SIG-M5 treated with dmso at 0.1 percent for 504 hours (cell line): ENCODE measurements at regions not wholly inside any gene's neighbourhood (a gene's known extent, or its start where the extent isn't known, plus 50 kb on each side); places are given as distances from the start of the nearest gene placed in this dataset.
"Not testable (repeated sequence)": the region's sequence is repeated elsewhere in the genome, so short reads cannot be mapped to it uniquely, and the experiment has no call there.

Experiments
- DNase-seq: peaks from one replicate; lab custom pipeline; 2025; ENCODE audit not compliant: unreplicated experiment; lab: John Stamatoyannopoulos, UW

GRCh38 chr1:30027247-30027646 is 696.1 kb downstream of the MATN1 start:
- no peak for DNase-seq

- no peak for DNase-seq
Measured at GRCh38 chr1:30024411-30025195, 698.8 kb downstream of the MATN1 start.

- no peak for DNase-seq
Measured at GRCh38 chr1:30023339-30024022, 699.9 kb downstream of the MATN1 start.

DNA sequence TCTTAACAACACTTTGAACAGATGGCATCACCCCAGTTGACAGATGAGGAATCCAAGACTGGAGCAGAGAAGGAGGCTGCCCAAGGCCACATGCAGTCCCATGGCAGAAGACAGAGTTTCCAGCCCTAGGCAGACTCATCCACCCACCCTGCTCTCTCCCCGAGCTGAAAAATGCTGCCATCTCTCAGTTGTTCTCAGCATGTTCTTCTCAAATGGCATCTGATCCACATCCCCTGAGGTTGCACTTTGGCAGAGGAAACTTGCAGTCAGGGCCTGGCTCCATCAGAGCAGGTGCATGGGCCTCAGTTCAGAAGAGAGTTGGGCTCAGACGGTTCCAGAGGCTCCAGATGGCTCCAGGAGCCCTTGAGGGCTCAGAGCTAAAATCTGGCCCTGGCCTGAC is 709.4 kb downstream of the MATN1 start:
- no peak for DNase-seq

DNA sequence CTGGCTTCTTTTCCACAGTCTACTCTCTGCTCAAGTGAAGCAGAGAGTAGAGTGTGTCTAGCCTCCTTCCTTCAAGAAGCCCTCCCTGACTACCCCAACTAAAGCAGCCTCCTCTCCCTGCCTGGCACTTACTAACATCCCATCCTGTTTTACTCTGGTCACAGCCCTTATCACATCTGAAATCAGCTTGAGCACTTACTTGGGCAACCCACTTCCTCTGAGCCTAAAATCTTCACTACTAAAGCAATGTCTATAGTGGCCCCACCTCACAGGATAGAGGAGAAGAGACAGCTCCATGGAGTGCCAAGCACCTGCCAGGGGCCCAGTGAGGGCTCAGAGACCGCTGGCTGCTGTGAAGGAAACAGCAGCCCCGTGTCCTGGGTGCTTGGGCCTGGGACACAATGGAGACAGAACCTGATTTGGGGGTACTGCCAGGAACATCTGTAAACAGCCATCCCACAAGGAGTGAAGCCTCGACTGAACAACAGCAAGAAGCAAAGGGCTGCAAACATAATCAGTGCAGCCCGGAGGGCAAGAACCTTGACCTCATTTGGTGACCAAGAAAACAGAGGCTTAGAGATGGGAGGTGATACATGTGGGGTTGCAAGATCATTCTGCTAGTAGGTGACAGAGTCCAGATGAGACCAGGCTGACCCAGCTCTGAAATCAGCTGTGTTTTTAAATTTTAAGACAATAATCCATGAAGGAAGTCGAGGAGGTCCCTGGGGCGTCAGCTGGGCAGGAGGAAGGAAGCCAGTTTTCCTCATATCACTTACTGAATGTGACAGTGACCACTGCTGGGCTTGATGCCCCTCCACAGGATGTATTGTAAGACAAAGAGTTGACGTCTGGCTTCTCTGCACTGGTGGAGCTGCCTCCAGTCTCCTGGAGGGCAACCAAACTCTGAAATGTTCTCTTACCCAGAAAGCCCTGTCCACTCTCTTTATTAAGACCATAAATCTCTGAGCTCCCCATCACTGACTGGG is 710.6 kb downstream of the MATN1 start:
- no peak for DNase-seq

DNA sequence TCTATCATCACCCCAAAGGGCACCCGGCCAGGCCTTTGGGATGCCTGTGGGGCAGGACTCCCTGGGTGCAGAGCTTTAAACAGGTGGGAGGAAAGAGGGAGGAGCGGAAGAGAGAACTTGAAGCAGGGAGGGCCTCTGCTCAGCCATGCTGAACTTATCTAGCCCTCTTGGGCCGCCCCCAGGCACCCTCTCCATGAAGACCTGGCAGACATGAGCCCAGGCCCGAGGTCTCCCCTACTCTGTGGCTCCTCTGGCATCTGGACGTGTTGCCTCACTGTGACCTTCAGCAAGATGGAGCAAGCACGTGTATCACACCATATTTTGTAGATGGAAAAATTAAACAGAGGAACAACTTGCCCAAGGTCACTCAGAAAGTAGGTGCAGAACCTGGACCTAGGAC is 711.4 kb downstream of the MATN1 start:
- DNase-seq: no peak

GRCh38 chr1:30010506-30011106 is 712.8 kb downstream of the MATN1 start:
- DNase-seq: no peak

DNA sequence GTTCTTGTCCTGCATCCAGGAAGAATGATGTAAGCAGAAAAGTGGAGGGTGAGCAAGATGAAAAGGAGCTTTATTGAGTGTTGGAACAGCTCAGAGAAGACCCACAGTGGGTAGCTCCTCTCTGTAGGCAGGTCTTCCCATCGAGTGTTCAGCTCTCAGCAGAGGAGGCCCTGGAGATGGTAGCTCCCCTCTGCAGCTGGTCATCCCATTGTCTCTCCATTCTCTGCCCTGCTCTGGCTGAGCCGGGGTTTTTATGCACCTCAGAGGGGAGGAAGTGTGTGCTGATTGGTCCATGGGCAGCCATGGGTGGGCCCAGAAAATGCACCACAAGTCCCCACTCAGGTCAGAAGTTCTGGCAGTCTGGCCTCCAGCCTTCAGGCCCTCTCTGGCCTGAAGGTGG is 713.7 kb downstream of the MATN1 start:
- DNase-seq: no peak

GRCh38 chr1:30008998-30009657 is 714.3 kb downstream of the MATN1 start:
- no peak for DNase-seq

DNA sequence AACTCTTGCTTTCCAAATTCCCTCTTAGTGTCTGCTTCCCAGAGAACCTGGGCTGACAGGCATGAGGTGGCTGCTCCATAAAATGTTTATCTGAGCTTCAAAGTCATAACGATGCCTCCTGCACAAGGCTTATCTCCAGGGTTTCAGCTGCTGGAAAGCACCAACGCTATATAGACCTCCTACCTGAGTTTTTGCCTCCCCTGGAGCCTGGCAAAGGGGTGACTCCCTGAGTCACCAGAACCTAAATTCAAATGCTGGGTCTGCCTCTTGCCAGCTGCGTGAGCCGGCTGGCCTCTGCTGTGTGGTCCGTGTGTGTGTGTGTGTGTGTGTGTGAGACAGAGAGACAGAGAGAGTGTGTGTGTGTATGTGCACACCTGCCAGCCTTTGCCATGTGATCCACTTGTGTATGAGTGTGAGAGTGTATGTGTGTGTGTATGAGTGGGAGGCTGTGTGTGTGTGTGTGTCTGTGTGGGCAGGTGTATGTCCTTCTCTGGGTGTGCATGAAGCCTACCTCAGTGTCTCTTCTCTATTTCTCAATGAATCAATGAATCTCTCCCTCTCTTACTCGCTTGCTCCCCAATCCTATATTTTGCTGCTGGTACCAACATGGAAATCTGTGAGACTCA is 714.9 kb downstream of the MATN1 start:
- DNase-seq: no peak

DNA sequence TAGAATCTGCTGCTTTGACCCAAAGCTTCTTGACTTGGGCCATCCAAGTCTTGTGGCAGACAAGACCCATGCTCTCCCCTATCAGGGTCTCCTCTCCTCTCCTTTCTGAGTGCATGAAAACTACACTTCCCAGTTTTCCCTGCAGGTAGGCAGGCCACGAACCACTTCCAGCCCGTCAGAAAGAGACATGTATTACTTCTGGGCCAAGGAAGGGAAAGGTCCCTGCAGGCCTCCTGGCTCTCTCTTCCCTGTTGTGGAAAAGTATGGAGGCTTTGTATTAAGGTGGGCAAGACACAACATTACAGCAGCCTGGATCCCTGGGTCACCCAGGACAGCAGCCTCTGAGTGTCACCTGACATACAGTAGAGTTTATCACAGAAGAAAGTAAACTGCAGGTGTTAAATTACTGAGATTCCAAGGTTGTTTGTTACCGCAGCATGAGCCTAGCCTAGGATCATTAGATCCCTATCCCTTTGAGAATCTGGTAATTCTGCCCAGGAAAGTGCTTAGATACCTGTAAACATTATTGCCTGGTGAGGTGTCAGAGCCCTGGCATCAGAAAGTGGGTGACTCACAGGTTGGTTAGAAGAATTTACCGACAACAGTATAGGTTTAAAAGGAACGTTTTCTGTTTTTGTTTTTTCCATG is 717.3 kb downstream of the MATN1 start:
- no peak for DNase-seq

DNA sequence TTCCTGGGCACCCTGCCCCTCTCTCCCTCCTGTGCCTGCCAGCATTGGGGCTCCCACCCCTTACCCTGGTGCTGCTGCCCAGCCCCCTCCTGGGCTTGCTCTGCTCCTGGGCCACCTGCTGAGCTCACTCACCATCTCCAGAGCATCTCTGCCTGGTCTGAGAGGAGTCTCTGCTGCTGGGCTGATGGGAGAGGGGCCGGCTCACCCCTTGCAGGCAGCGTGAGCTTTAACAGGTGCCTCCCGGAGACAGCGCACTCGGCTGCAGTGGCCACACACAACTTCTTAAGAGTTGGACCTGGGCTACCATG is 721.7 kb downstream of the MATN1 start:
- DNase-seq: no peak

- no peak for DNase-seq
Measured at GRCh38 chr1:30001011-30001731, 722.2 kb downstream of the MATN1 start.

DNA sequence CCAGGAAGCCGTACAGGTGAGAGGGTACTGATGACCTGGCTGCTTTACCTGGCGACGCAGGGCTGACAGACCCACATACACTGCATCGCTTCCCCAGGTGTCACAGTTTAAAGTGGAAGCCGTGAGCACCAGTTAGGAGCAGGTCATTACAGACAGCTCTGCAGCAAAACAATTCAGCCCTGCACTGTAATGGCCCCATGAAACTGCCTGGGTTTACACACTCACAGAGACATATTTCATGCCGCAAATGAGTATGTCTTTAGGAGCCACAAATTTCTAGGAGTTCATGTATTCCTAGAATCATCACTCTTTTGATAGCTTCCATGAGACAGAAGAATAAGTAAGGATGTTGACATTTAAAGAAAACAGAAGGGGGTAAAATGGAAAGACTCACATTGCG is 723.1 kb downstream of the MATN1 start:
- DNase-seq: no peak

GRCh38 chr1:29999595-29999994 is 723.8 kb downstream of the MATN1 start:
- DNase-seq: no peak

DNA sequence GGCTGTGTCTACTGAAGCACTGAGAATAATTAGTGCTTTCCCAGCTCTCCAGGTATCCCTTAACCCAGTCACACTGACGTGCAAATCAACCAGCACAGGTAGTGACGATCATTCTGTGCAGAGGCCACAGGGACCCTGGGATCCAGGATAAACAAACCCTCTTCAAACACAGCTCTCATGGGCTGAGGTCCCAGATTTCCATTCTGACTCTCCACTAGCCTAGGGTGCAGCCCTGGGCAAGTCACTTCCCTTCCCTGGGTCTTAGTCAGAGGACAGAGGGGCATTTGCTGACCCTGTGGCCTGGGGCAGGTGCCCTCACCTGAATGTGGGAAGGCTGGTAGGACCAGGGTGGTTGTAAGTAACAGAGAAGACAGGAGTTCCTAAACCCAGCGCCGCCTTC is 724.7 kb downstream of the MATN1 start:
- DNase-seq: no peak

- not testable (repeated sequence) for DNase-seq
Measured at GRCh38 chr1:29997818-29998217, 725.6 kb downstream of the MATN1 start.

- no peak for DNase-seq
Measured at GRCh38 chr1:29993950-29994349, 729.4 kb downstream of the MATN1 start.

DNA sequence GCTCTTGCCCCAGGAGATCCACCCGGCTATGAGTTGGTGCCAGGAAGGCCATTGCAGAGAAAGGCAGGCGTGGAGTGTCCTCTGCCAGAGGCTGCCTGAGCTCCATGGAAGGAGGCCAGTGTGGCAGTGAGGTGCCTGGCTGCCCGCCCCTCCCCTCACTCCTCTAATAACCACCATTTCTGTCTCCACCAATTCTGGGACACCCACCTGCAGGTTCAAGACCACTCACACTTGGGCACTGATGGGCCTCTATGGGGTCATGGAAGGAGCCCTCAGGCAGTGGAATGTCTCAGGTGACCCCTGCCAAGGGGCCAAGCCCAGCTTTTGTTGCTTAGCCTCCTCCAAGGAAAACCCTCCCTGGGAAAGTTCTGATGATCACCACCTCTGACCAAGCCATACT is 731.6 kb downstream of the MATN1 start:
- DNase-seq: no peak
